ENCODE measurements at regions not wholly inside any gene's neighbourhood (a gene's known extent, or its start where the extent isn't known, plus 50 kb on each side); places are given as distances from the start of the nearest gene placed in this dataset.

GRCh38 chr13:85366759-85367417 is 432.3 kb downstream of the SLITRK6 start:
- TF ChIP-seq CTCF (IDR thresholded peaks at IDR 0.05) = no peak
- no peak for TF ChIP-seq POLR2A (IDR thresholded peaks at IDR 0.05)

Measured in esophagus squamous epithelium (tissue), 4 donors.